ENCODE measurements at regions not wholly inside any gene's neighbourhood (a gene's known extent, or its start where the extent isn't known, plus 50 kb on each side); places are given as distances from the start of the nearest gene placed in this dataset.
A peak's percentile ranks its signal among the peaks of the same experiment; 100 is the strongest.

GRCh38 chr7:26500749-26501352 lies 209.2 kb downstream of the SNX10 start:
- TF ChIP-seq CEBPB (IDR thresholded peaks at IDR 0.05) (no peak), RAD21 (IDR thresholded peaks at IDR 0.05; ENCODE audit: low read depth) (peak; percentile 56)

- TF ChIP-seq FOXM1 (IDR thresholded peaks at IDR 0.05; ENCODE audit: borderline replicate concordance, low read depth), result no peak
- no peak for TF ChIP-seq TCF12 (IDR thresholded peaks at IDR 0.05; ENCODE audit: low read depth)
Observed at GRCh38 chr7:26504411-26505120, 212.9 kb downstream of the SNX10 start.

GRCh38 chr7:26506196-26506595 lies 214.5 kb downstream of the SNX10 start:
- no peak for TF ChIP-seq MAX (IDR thresholded peaks at IDR 0.05)
- no peak for TF ChIP-seq REST (IDR thresholded peaks at IDR 0.05; ENCODE audit: low read depth)
- no peak for TF ChIP-seq YY1 (IDR thresholded peaks at IDR 0.05; ENCODE audit: low read depth)
- no peak for TF ChIP-seq TCF12 (IDR thresholded peaks at IDR 0.05; ENCODE audit: low read depth)
- no peak for TF ChIP-seq NFIC (IDR thresholded peaks at IDR 0.05)
- TF ChIP-seq ZBTB7A (IDR thresholded peaks at IDR 0.05; ENCODE audit: low read depth), result no peak
- TF ChIP-seq EP300 (IDR thresholded peaks at IDR 0.05; ENCODE audit: borderline replicate concordance), result no peak
- TF ChIP-seq TAF1 (IDR thresholded peaks at IDR 0.05; ENCODE audit: low read depth), result no peak
- no peak for TF ChIP-seq EGR1 (IDR thresholded peaks at IDR 0.05)
- no peak for TF ChIP-seq FOXM1 (IDR thresholded peaks at IDR 0.05; ENCODE audit: borderline replicate concordance, low read depth)
- TF ChIP-seq CEBPB (IDR thresholded peaks at IDR 0.05), result no peak
- no peak for TF ChIP-seq TEAD4 (IDR thresholded peaks at IDR 0.05)
- no peak for TF ChIP-seq CREB1 (IDR thresholded peaks at IDR 0.05; ENCODE audit: low read depth)
- no peak for TF ChIP-seq RAD21 (IDR thresholded peaks at IDR 0.05; ENCODE audit: low read depth)
- no peak for TF ChIP-seq USF1 (IDR thresholded peaks at IDR 0.05)

- TF ChIP-seq TCF12 (IDR thresholded peaks at IDR 0.05; ENCODE audit: low read depth), result no peak
- no peak for TF ChIP-seq REST (IDR thresholded peaks at IDR 0.05; ENCODE audit: low read depth)
- TF ChIP-seq TAF1 (IDR thresholded peaks at IDR 0.05; ENCODE audit: low read depth), result no peak
- TF ChIP-seq MAX (IDR thresholded peaks at IDR 0.05), result no peak
- TF ChIP-seq ZBTB7A (IDR thresholded peaks at IDR 0.05; ENCODE audit: low read depth), result no peak
- no peak for TF ChIP-seq RAD21 (IDR thresholded peaks at IDR 0.05; ENCODE audit: low read depth)
- no peak for TF ChIP-seq TEAD4 (IDR thresholded peaks at IDR 0.05)
- no peak for TF ChIP-seq EGR1 (IDR thresholded peaks at IDR 0.05)
- TF ChIP-seq NFIC (IDR thresholded peaks at IDR 0.05), result no peak
- TF ChIP-seq CEBPB (IDR thresholded peaks at IDR 0.05), result no peak
- no peak for TF ChIP-seq EP300 (IDR thresholded peaks at IDR 0.05; ENCODE audit: borderline replicate concordance)
- no peak for TF ChIP-seq FOXM1 (IDR thresholded peaks at IDR 0.05; ENCODE audit: borderline replicate concordance, low read depth)
- no peak for TF ChIP-seq YY1 (IDR thresholded peaks at IDR 0.05; ENCODE audit: low read depth)
- TF ChIP-seq CREB1 (IDR thresholded peaks at IDR 0.05; ENCODE audit: low read depth), result no peak
- no peak for TF ChIP-seq USF1 (IDR thresholded peaks at IDR 0.05)
Observed at GRCh38 chr7:26507108-26507987, 215.7 kb downstream of the SNX10 start.

- TF ChIP-seq FOXM1 (IDR thresholded peaks at IDR 0.05; ENCODE audit: borderline replicate concordance, low read depth) (no peak), RAD21 (IDR thresholded peaks at IDR 0.05; ENCODE audit: low read depth) (no peak), YY1 (IDR thresholded peaks at IDR 0.05; ENCODE audit: low read depth) (no peak), EP300 (IDR thresholded peaks at IDR 0.05; ENCODE audit: borderline replicate concordance) (peak; percentile 21; the same call in 1 of the 2 replicates), REST (IDR thresholded peaks at IDR 0.05; ENCODE audit: low read depth) (no peak), CEBPB (IDR thresholded peaks at IDR 0.05) (no peak), TCF12 (IDR thresholded peaks at IDR 0.05; ENCODE audit: low read depth) (0 out of 2 replicates have a peak, but pooled peaks have one; percentile 59), USF1 (IDR thresholded peaks at IDR 0.05) (no peak), TEAD4 (IDR thresholded peaks at IDR 0.05) (no peak)
Observed at GRCh38 chr7:26508481-26508880, 216.8 kb downstream of the SNX10 start.

Measured in Ishikawa (cell line).